Endothelial cell of umbilical vein (primary cell): ENCODE measurements at regions not wholly inside any gene's neighbourhood (a gene's known extent, or its start where the extent isn't known, plus 50 kb on each side); places are given as distances from the start of the nearest gene placed in this dataset.

Source experiments
- BruUV-seq: library from RNA; stranded (reverse); fragments of 400-500 nt; replicated peaks from 2 replicates; lab custom pipeline; 2021; lab: Mats Ljungman, UMichigan
- CTCF ChIA-PET: fragments of 300-600, 350-600 bp; sonication (Branson Sonifier 250); formaldehyde crosslinking; loops from one replicate; lab custom pipeline; 2021; ENCODE audit warnings: antibody characterized with exemption, inconsistent platforms; lab: Charles Lee
- POLR2A ChIA-PET: fragments of 300-600, 350-600 bp; sonication (Branson Sonifier 250); formaldehyde crosslinking; loops from one replicate; lab custom pipeline; 2021; ENCODE audit warnings: antibody characterized with exemption, inconsistent platforms; lab: Charles Lee
- DNase-seq: peaks from one replicate; pipeline ENCODE4 v3.0.0-alpha.2; 2011; ENCODE audit warnings: low read depth, low spot score
- FAIRE-seq: peaks from 2 replicates; lab custom pipeline; 2011; peaks lifted over from hg19 to GRCh38; lab: Jason Lieb, UNC
- H2AFZ ChIP-seq: 2 replicates; pipeline ENCODE4 v1.6.0; 2012; ENCODE audit warnings: low read depth, low read length, control low read depth, inconsistent platforms
- H3K27ac ChIP-seq: 2 replicates; pipeline ENCODE4 v1.5.1; 2011; ENCODE audit warnings: low read depth, mild to moderate bottlenecking, control low read depth, low read length, moderate library complexity; ENCODE audit not compliant: insufficient read depth
- H3K27me3 ChIP-seq, 2 experiments: 2 replicates each; pipeline versions ENCODE4 v1.6.0 to v1.6.1; 2011; ENCODE audit warnings: low read length in 2 of 2, mixed read lengths in 1 of 2; ENCODE audit not compliant: control insufficient read depth in 2 of 2, insufficient read depth in 2 of 2
- H3K36me3 ChIP-seq, 2 experiments: 2 replicates in 1 of 2; 3 replicates in 1 of 2; pipeline ENCODE4 v1.5.1; 2011; ENCODE audit warnings: low read length in 2 of 2, mild to moderate bottlenecking in 1 of 2, moderate library complexity in 1 of 2; ENCODE audit not compliant: control insufficient read depth in 2 of 2, insufficient read depth in 2 of 2; ENCODE audit errors: extremely low read depth in 1 of 2
- H3K4me1 ChIP-seq: 3 replicates; pipeline ENCODE4 v1.5.1; 2011; ENCODE audit warnings: mild to moderate bottlenecking, low read length; ENCODE audit not compliant: control insufficient read depth, insufficient read depth; ENCODE audit errors: extremely low read depth
- H3K4me2 ChIP-seq: 2 replicates; pipeline ENCODE4 v1.6.1; 2011; ENCODE audit warnings: low read length, control low read depth, mixed read lengths; ENCODE audit not compliant: insufficient read depth
- H3K4me3 ChIP-seq, 3 experiments: fragments of 200-600 bp in 1 of 3; sonication (generic), shearing (Covaris generic) in 1 of 3; replicated peaks in 1 of 3; 2 replicates each; pipeline ENCODE4 v1.5.1; 2011 to 2016; ENCODE audit warnings: control low read depth in 3 of 3, low read length in 3 of 3, mild to moderate bottlenecking in 2 of 3, inconsistent platforms in 1 of 3, low read depth in 1 of 3, moderate library complexity in 1 of 3; ENCODE audit not compliant: insufficient read depth in 1 of 3
- H3K79me2 ChIP-seq: 2 replicates; pipeline ENCODE4 v1.6.0; 2012; ENCODE audit warnings: low read length, inconsistent platforms; ENCODE audit not compliant: control insufficient read depth, insufficient read depth
- H3K9ac ChIP-seq: replicated peaks from 2 replicates; pipeline ENCODE3; 2011; ENCODE audit warnings: low read length, control low read depth; ENCODE audit not compliant: insufficient read depth; ENCODE audit errors: extremely low read depth
- H3K9me1 ChIP-seq: replicated peaks from 3 replicates; pipeline ENCODE4 v1.6.0; 2011; ENCODE audit warnings: mild to moderate bottlenecking, low read length; ENCODE audit not compliant: control insufficient read depth, insufficient read depth; ENCODE audit errors: extremely low read depth
- H3K9me3 ChIP-seq: replicated peaks from 2 replicates; pipeline ENCODE4 v1.5.1; 2012; ENCODE audit warnings: low read length, inconsistent platforms; ENCODE audit not compliant: control insufficient read depth, insufficient read depth
- H4K20me1 ChIP-seq: replicated peaks from 2 replicates; pipeline ENCODE3; 2011; ENCODE audit warnings: mild to moderate bottlenecking, low read length; ENCODE audit not compliant: control insufficient read depth, insufficient read depth; ENCODE audit errors: extremely low read depth
- CTCF ChIP-seq, 2 donors: IDR thresholded peaks; 1 replicate in 1 of 2; 2 replicates in 1 of 2; pipeline ENCODE4 v1.5.1; 2011; ENCODE audit warnings: low read length in 2 of 2, mild to moderate bottlenecking in 2 of 2, moderate library complexity in 2 of 2, control low read depth in 1 of 2, inconsistent platforms in 1 of 2, low read depth in 1 of 2; ENCODE audit not compliant: insufficient read depth in 1 of 2; ENCODE audit errors: extremely low read depth in 1 of 2
- EZH2 ChIP-seq: IDR thresholded peaks from 2 replicates; pipeline ENCODE4 v1.6.1; 2012; ENCODE audit warnings: borderline replicate concordance, low read depth, mild to moderate bottlenecking, moderate library complexity, low read length, inconsistent platforms; ENCODE audit not compliant: severe bottlenecking
- FOS ChIP-seq: IDR thresholded peaks from 2 replicates; pipeline ENCODE4 v1.6.1; 2011; ENCODE audit warnings: mild to moderate bottlenecking, low read length, moderate library complexity, borderline replicate concordance; ENCODE audit not compliant: insufficient read depth
- GATA2 ChIP-seq: IDR thresholded peaks from 2 replicates; pipeline ENCODE4 v1.7.0; 2011; ENCODE audit warnings: low read depth, mild to moderate bottlenecking, moderate library complexity, mixed read lengths, low read length; ENCODE audit not compliant: insufficient read length, insufficient read depth
- JUN ChIP-seq: IDR thresholded peaks from 2 replicates; pipeline ENCODE4 v1.6.1; 2011; ENCODE audit warnings: borderline replicate concordance, low read depth; ENCODE audit not compliant: insufficient read length, insufficient read depth
- MYC ChIP-seq: IDR thresholded peaks from one replicate; pipeline ENCODE4 v1.6.1; 2011; ENCODE audit warnings: mild to moderate bottlenecking, low read depth, low read length
- POLR2A ChIP-seq: IDR thresholded peaks from 2 replicates; pipeline ENCODE4 v1.6.1; 2012; ENCODE audit warnings: low read depth, mild to moderate bottlenecking, control low read depth, low read length
- POLR2AphosphoS5 ChIP-seq: IDR thresholded peaks from 2 replicates; pipeline ENCODE4 v1.6.1; 2012; ENCODE audit warnings: low read depth, mild to moderate bottlenecking, control low read depth, low read length, moderate library complexity; ENCODE audit not compliant: insufficient read depth
- dilution Hi-C: fragments of 300-500 bp; cut with MboI; formaldehyde crosslinking; loops from one replicate; pipeline ENCODE4 v1.15.0; 2019; ENCODE audit warnings: low sequenced_read_pairs; ENCODE audit not compliant: extremely low pct_ligation_motif_present
- intact Hi-C: fragments of 100-400 bp; cut with micrococcal nuclease; formaldehyde crosslinking; loops from one replicate; pipeline ENCODE4 v1.10.0; 2022
- TF ChIP-seq, protein P1 (sequence below): IDR thresholded peaks from 2 replicates; pipeline ENCODE4 v1.6.1; 2011; ENCODE audit not compliant: insufficient read depth, insufficient read length

DNA sequence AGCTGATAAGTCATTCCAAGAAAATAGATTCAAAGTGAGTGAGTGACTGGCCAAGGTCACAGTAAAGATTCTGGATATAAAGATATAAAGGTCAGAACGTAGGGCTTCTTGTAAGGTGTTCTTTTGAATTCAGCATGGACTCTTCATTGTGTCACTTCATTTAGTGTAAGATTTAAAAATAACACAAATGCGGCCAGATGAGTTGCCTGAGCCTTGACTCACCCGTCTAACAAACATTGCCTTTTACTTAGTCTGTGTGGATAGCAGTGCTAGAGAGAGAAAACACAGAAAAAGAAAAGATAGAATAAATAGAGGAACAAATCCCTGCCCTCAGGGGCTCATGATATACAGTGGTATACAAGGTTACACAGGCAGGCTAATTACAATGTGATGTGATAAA, 223.4 kb downstream of the PLPP3 start:
- no peak for FAIRE-seq
- no peaks in the 10 kb centered on the region for H3K79me2 ChIP-seq
- H3K4me3 ChIP-seq = no peak overlapping the region
- no peaks in the 10 kb centered on the region for H3K9me3 ChIP-seq
- no TSS peak for BruUV-seq
- dilution Hi-C loops (no loop called here), intact Hi-C loops (no loop called here)
- H2AFZ ChIP-seq = no peak overlapping the region
- TF ChIP-seq MYC = no peak
- no peak for TF ChIP-seq GATA2
- no peak for TF ChIP-seq CTCF (IDR thresholded peaks at IDR 0.05; ENCODE audit: extremely low read depth in 1 of 2, insufficient read depth in 1 of 2, low read depth in 1 of 2, low read length in 2 of 2)
- TF ChIP-seq FOS = no peak
- TF ChIP-seq EZH2 = no peak
- no peak for TF ChIP-seq POLR2A
- TF ChIP-seq JUN = no peak
- TF ChIP-seq, protein P1, sequence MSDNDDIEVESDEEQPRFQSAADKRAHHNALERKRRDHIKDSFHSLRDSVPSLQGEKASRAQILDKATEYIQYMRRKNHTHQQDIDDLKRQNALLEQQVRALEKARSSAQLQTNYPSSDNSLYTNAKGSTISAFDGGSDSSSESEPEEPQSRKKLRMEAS = no peak
- no peak for TF ChIP-seq POLR2AphosphoS5
- no peaks in the 10 kb centered on the region for H3K27me3 ChIP-seq
- no peak overlapping the region for H3K4me2 ChIP-seq
- H3K9ac ChIP-seq = no peak overlapping the region
- H3K4me1 ChIP-seq = peaks cover 10% of the 10 kb centered on the region
- no peaks in the 10 kb centered on the region for H4K20me1 ChIP-seq
- no peak for DNase-seq
- ChIA-PET POLR2A (no interaction called here), CTCF (no interaction called here)
- H3K36me3 ChIP-seq = no peaks in the 10 kb centered on the region
- H3K9me1 ChIP-seq = no peaks in the 10 kb centered on the region
- H3K27ac ChIP-seq = no peak overlapping the region
